ENCODE measurements at regions not wholly inside any gene's neighbourhood (a gene's known extent, or its start where the extent isn't known, plus 50 kb on each side); places are given as distances from the start of the nearest gene placed in this dataset.

- DNase-seq (peak in 1 of 3 donors; percentile 25), ATAC-seq (no peak)
- Histone ChIP-seq H3K9me3 (ENCODE audit: control insufficient read depth, low read length) (no peaks in the 10 kb centered on the region), H3K27ac (ENCODE audit: low read length) (no peak overlapping the region), H3K27me3 (ENCODE audit: control insufficient read depth, insufficient read depth) (no peaks in the 10 kb centered on the region), H3K4me1 (ENCODE audit: control insufficient read depth, insufficient read depth, low read length) (no peaks in the 10 kb centered on the region), H3K4me3 (ENCODE audit: low read length) (no peak overlapping the region)
- 86% methylated on average over 11 of the region's 11 CpGs for WGBS
- intact Hi-C loops (cut with DNase I): no loop called here
Measured at GRCh38 chr4:3847211-3847940, 81.2 kb downstream of the ADRA2C start.

- no peaks in the 10 kb centered on the region for H3K9me3 ChIP-seq (ENCODE audit: control insufficient read depth, low read length)
- no peak overlapping the region for H3K27ac ChIP-seq (ENCODE audit: low read length)
- no peaks in the 10 kb centered on the region for H3K27me3 ChIP-seq (ENCODE audit: control insufficient read depth, insufficient read depth)
- no peak for ATAC-seq
- H3K4me1 ChIP-seq (ENCODE audit: control insufficient read depth, insufficient read depth, low read length): no peaks in the 10 kb centered on the region
- intact Hi-C loops (cut with DNase I): no loop called here
- WGBS: 98% methylated on average over 5 of the region's 5 CpGs
- peak in 1 of 3 donors; percentile 44 for DNase-seq
- no peak overlapping the region for H3K4me3 ChIP-seq (ENCODE audit: low read length)
Measured at GRCh38 chr4:3848323-3848722, 82.1 kb downstream of the ADRA2C start.

GRCh38 chr4:3849140-3849539, 83.0 kb downstream of the ADRA2C start:
- no peaks in the 10 kb centered on the region for H3K4me1 ChIP-seq (ENCODE audit: control insufficient read depth, insufficient read depth, low read length)
- H3K4me3 ChIP-seq (ENCODE audit: low read length): no peak overlapping the region
- no peaks in the 10 kb centered on the region for H3K27me3 ChIP-seq (ENCODE audit: control insufficient read depth, insufficient read depth)
- ATAC-seq (no peak), DNase-seq (peak in 1 of 3 donors; percentile 3)
- intact Hi-C loops (cut with DNase I): no loop called here
- H3K27ac ChIP-seq (ENCODE audit: low read length): no peak overlapping the region
- H3K9me3 ChIP-seq (ENCODE audit: control insufficient read depth, low read length): no peaks in the 10 kb centered on the region

- 68% methylated on average over 1 of the region's 1 CpG for WGBS
- Histone ChIP-seq H3K27ac (ENCODE audit: low read length) (no peak overlapping the region), H3K4me1 (ENCODE audit: control insufficient read depth, insufficient read depth, low read length) (no peaks in the 10 kb centered on the region), H3K4me3 (ENCODE audit: low read length) (no peak overlapping the region), H3K27me3 (ENCODE audit: control insufficient read depth, insufficient read depth) (no peaks in the 10 kb centered on the region), H3K9me3 (ENCODE audit: control insufficient read depth, low read length) (no peaks in the 10 kb centered on the region)
- intact Hi-C loops (cut with DNase I): no loop called here
- DNase-seq: no peak
- ATAC-seq: no peak
Measured at GRCh38 chr4:3850128-3850527, 83.9 kb downstream of the ADRA2C start.

- H3K4me1 ChIP-seq (ENCODE audit: control insufficient read depth, insufficient read depth, low read length): no peaks in the 10 kb centered on the region
- no peak overlapping the region for H3K27ac ChIP-seq (ENCODE audit: low read length)
- ATAC-seq (no peak), DNase-seq (no peak)
- H3K9me3 ChIP-seq (ENCODE audit: control insufficient read depth, low read length): no peaks in the 10 kb centered on the region
- H3K27me3 ChIP-seq (ENCODE audit: control insufficient read depth, insufficient read depth): no peaks in the 10 kb centered on the region
- H3K4me3 ChIP-seq (ENCODE audit: low read length): no peak overlapping the region
- intact Hi-C loops (cut with DNase I): no loop called here
- 52% methylated on average over 6 of the region's 6 CpGs for WGBS
Measured at GRCh38 chr4:3851211-3851610, 85.0 kb downstream of the ADRA2C start.

- 49% methylated on average over 10 of the region's 10 CpGs for WGBS
- no peaks in the 10 kb centered on the region for H3K27me3 ChIP-seq (ENCODE audit: control insufficient read depth, insufficient read depth)
- no peak overlapping the region for H3K27ac ChIP-seq (ENCODE audit: low read length)
- intact Hi-C loops (cut with DNase I): no loop called here
- H3K4me3 ChIP-seq (ENCODE audit: low read length): no peak overlapping the region
- no peaks in the 10 kb centered on the region for H3K9me3 ChIP-seq (ENCODE audit: control insufficient read depth, low read length)
- DNase-seq (peak in 1 of 3 donors; percentile 27), ATAC-seq (no peak)
- no peaks in the 10 kb centered on the region for H3K4me1 ChIP-seq (ENCODE audit: control insufficient read depth, insufficient read depth, low read length)
Measured at GRCh38 chr4:3851881-3852280, 85.7 kb downstream of the ADRA2C start.

- Histone ChIP-seq H3K9me3 (ENCODE audit: control insufficient read depth, low read length) (no peaks in the 10 kb centered on the region), H3K27me3 (ENCODE audit: control insufficient read depth, insufficient read depth) (no peaks in the 10 kb centered on the region), H3K4me3 (ENCODE audit: low read length) (no peak overlapping the region), H3K27ac (ENCODE audit: low read length) (no peak overlapping the region), H3K4me1 (ENCODE audit: control insufficient read depth, insufficient read depth, low read length) (no peaks in the 10 kb centered on the region)
- intact Hi-C loops (cut with DNase I): no loop called here
- DNase-seq (peak in 1 of 3 donors; percentile 19), ATAC-seq (no peak)
- WGBS: 69% methylated on average over 11 of the region's 11 CpGs
Measured at GRCh38 chr4:3852309-3852708, 86.1 kb downstream of the ADRA2C start.

GRCh38 chr4:3852711-3853110, 86.5 kb downstream of the ADRA2C start:
- Histone ChIP-seq H3K27me3 (ENCODE audit: control insufficient read depth, insufficient read depth) (no peaks in the 10 kb centered on the region), H3K9me3 (ENCODE audit: control insufficient read depth, low read length) (no peaks in the 10 kb centered on the region), H3K27ac (ENCODE audit: low read length) (no peak overlapping the region), H3K4me1 (ENCODE audit: control insufficient read depth, insufficient read depth, low read length) (no peaks in the 10 kb centered on the region), H3K4me3 (ENCODE audit: low read length) (no peak overlapping the region)
- no peak for ATAC-seq
- DNase-seq: no peak
- intact Hi-C loops (cut with DNase I): no loop called here
- WGBS: 81% methylated on average over 3 of the region's 3 CpGs

- ATAC-seq: no peak
- H3K27ac ChIP-seq (ENCODE audit: low read length): no peak overlapping the region
- no peaks in the 10 kb centered on the region for H3K27me3 ChIP-seq (ENCODE audit: control insufficient read depth, insufficient read depth)
- no peaks in the 10 kb centered on the region for H3K4me1 ChIP-seq (ENCODE audit: control insufficient read depth, insufficient read depth, low read length)
- no peaks in the 10 kb centered on the region for H3K9me3 ChIP-seq (ENCODE audit: control insufficient read depth, low read length)
- H3K4me3 ChIP-seq (ENCODE audit: low read length): no peak overlapping the region
- 70% methylated on average over 10 of the region's 10 CpGs for WGBS
- intact Hi-C loops (cut with DNase I): no loop called here
- peak in 1 of 3 donors; percentile 14 for DNase-seq
Measured at GRCh38 chr4:3853388-3854035, 87.3 kb downstream of the ADRA2C start.

GRCh38 chr4:3854661-3855060, 88.5 kb downstream of the ADRA2C start:
- peak in 1 of 3 donors; percentile 27 for DNase-seq
- ATAC-seq: no peak
- intact Hi-C loops (cut with DNase I): no loop called here
- Histone ChIP-seq H3K4me3 (ENCODE audit: low read length) (no peak overlapping the region), H3K4me1 (ENCODE audit: control insufficient read depth, insufficient read depth, low read length) (no peaks in the 10 kb centered on the region), H3K9me3 (ENCODE audit: control insufficient read depth, low read length) (no peaks in the 10 kb centered on the region), H3K27ac (ENCODE audit: low read length) (no peak overlapping the region), H3K27me3 (ENCODE audit: control insufficient read depth, insufficient read depth) (no peaks in the 10 kb centered on the region)
- 59% methylated on average over 8 of the region's 8 CpGs for WGBS

GRCh38 chr4:3855646-3856045, 89.5 kb downstream of the ADRA2C start:
- DNase-seq: peak in 1 of 3 donors; percentile 16
- H3K4me3 ChIP-seq (ENCODE audit: low read length): no peak overlapping the region
- H3K27ac ChIP-seq (ENCODE audit: low read length): no peak overlapping the region
- WGBS: 70% methylated on average over 9 of the region's 9 CpGs
- ATAC-seq: no peak
- no peaks in the 10 kb centered on the region for H3K4me1 ChIP-seq (ENCODE audit: control insufficient read depth, insufficient read depth, low read length)
- intact Hi-C loops (cut with DNase I): no loop called here
- H3K27me3 ChIP-seq (ENCODE audit: control insufficient read depth, insufficient read depth): no peaks in the 10 kb centered on the region
- H3K9me3 ChIP-seq (ENCODE audit: control insufficient read depth, low read length): no peaks in the 10 kb centered on the region
